Stimulated activated CD8-positive, alpha-beta memory T cell treated with anti-CD3 and anti-CD28 coated beads, Interleukin-12 subunit alpha, Interleukin-12 subunit beta, amount 100 ng/mL, for 4 hours (primary cell): ENCODE measurements at regions not wholly inside any gene's neighbourhood (a gene's known extent, or its start where the extent isn't known, plus 50 kb on each side); places are given as distances from the start of the nearest gene placed in this dataset.
"Not testable (repeated sequence)": the region's sequence is repeated elsewhere in the genome, so short reads cannot be mapped to it uniquely, and the experiment has no call there.

Experiments used
- DNase-seq: peaks from one replicate; pipeline ENCODE4 v3.0.0-alpha.2; 2020; ENCODE audit warnings: low read depth

- no peak for DNase-seq
Measured at GRCh38 chr1:143694085-143694484, 277.7 kb downstream of the FAM72C start.

- DNase-seq = no peak
Measured at GRCh38 chr1:143691971-143692529, 279.7 kb downstream of the FAM72C start.

GRCh38 chr1:143691400-143691891 is 280.3 kb downstream of the FAM72C start:
- no peak for DNase-seq

GRCh38 chr1:143689781-143690180 is 282.0 kb downstream of the FAM72C start:
- no peak for DNase-seq

- DNase-seq = no peak
Measured at GRCh38 chr1:143680304-143680703, 291.5 kb downstream of the FAM72C start.

- DNase-seq = no peak
Measured at GRCh38 chr1:143672983-143673382, 298.8 kb downstream of the FAM72C start.

- DNase-seq = no peak
Measured at GRCh38 chr1:143667730-143668129, 304.1 kb downstream of the FAM72C start.

GRCh38 chr1:143666851-143667250 is 304.9 kb downstream of the FAM72C start:
- no peak for DNase-seq

DNA sequence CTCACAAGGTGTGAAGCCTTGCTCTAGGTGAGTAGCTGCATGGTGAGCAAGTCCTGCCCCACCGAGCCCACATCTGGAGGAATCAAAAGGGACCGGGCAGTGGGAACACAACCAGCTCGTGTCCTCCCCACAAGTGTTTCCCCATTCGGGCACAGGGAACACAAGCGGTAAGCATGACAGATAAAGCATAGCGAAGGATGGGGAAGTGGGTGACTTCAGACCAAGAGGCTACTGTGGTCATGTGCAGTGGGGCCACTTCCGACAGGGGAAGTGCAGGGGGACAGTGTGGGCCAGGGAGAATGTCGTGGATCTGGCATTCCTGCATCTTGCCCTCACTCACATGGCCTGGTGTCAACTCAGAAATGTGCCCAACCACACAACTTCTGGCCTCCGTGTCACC is 306.2 kb downstream of the FAM72C start:
- DNase-seq = no peak

DNA sequence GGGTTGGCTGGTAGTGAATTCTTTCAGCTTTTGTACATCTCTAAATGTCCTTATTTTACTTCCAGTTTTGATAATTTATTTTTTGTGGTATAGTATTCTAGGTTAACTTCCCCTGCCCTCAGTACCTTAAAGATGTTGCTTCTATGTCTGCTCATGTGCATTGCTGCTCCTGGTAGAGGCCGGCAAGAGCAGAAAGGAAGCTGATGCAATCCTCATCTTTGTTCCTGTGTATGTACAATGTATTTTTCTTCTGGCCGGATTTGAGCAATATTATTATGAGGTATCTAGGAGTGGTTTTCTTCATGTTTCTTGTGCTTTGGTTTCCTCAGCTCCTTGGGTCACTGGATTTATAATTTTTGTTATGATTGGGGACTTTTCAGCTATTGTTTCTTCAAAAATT is 308.7 kb downstream of the FAM72C start:
- DNase-seq = not testable (repeated sequence)

DNA sequence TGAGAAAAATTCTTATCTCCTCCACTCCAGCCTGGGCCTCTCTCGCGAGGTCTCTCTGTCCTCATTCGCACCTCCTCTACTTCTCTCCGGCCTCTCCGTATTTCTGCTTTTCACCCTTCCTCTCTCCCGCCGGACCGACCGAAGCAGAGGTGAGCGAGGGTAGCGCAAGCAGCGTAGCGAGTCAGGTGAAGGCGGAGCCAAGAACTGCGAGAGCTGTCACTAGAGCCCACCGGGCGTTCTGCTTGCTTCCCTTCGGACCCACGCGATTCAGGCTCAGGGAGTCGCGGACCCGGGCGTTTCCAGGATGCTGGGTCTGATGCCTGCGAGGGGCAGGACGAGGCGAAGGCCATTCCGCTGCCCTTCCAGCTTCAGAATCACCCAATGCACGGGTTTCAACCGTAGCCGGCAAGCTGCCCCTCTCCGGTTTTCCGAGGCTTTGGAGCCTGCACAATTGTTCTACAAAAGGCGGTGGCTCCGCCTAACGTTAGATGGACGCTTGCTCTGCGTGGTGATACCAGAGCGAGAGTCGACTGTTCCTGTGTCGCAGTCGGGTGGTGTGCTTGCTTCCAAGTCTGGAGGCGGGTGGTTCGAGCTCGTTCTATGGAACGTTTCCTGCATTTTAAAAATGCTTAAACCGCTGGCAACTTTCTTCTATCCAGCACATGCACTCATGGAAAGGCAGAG is 310.2 kb downstream of the FAM72C start:
- DNase-seq = no peak

- DNase-seq = no peak
Measured at GRCh38 chr1:143660354-143660941, 311.3 kb downstream of the FAM72C start.

DNA sequence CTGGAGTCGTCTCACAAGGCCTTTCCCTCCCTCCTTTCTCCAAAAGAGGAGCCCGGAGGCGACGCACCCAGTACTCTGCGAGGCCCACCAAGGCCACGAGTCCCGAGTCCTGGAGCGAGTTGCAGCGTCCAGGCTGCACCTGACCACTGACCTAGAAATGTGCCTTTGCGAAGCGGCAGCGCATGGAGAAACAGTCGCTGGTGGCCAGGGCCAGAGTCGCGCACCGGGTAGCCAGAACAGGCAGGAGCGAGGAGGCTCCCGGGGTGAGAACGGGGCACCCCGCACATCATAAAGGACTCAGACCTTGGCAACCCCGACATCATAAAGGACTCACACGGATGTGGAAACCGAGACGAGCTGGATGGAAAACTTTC is 318.4 kb downstream of the FAM72C start:
- no peak for DNase-seq

DNA sequence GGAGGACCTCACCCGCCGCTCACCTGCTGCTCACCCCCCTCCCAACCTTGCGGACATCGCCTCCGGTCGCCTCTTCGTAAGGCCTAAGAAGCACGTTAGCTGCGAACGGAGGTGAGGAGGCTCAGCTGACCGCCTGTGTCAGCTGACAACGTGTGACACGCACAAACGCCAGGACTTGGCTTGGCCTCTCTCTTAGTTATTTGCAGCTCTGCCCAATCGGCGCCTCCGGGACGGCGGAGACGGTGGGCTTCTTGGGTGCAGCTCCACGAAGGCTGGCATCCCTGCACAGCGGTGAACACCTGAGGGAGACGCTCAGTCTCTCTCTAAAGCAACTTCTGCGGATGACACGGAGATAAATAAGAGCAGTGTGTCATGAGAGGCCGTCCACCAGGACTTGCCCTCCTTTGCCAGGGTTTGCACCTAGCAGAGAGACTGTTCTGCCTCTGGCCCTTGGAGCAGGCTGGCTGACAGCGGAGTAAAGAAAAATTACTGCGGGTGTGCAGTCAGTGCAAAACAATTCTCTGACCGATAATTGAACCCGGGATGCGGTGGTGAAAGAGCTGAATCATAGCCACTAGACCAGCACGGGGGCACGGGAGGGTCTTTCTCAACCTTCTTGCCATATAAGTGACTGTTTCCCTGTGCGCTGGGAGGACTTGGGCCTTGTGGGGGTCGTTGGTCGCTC is 318.9 kb downstream of the FAM72C start:
- DNase-seq = no peak

GRCh38 chr1:143652187-143652586 is 319.6 kb downstream of the FAM72C start:
- no peak for DNase-seq

- no peak for DNase-seq
Measured at GRCh38 chr1:143651350-143651992, 320.3 kb downstream of the FAM72C start.

DNA sequence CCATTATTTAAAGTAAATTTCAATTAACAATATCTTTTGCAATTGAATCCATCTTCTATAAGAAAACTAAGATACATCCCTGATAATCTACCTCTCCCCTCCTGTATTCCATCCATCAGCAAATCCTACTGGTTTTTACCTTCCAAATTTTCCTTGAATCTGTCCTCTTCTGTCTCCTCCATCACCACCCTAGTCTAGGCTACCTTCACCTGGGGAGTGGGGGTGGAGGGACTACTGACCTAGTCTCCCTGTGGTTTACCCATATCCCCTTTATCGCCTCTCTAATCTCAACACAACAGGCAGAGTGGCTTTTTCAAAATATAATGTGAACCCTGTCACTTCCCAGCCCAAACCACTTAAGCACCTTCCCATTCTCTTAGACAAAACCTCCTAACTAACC is 327.8 kb downstream of the FAM72C start:
- not testable (repeated sequence) for DNase-seq

DNA sequence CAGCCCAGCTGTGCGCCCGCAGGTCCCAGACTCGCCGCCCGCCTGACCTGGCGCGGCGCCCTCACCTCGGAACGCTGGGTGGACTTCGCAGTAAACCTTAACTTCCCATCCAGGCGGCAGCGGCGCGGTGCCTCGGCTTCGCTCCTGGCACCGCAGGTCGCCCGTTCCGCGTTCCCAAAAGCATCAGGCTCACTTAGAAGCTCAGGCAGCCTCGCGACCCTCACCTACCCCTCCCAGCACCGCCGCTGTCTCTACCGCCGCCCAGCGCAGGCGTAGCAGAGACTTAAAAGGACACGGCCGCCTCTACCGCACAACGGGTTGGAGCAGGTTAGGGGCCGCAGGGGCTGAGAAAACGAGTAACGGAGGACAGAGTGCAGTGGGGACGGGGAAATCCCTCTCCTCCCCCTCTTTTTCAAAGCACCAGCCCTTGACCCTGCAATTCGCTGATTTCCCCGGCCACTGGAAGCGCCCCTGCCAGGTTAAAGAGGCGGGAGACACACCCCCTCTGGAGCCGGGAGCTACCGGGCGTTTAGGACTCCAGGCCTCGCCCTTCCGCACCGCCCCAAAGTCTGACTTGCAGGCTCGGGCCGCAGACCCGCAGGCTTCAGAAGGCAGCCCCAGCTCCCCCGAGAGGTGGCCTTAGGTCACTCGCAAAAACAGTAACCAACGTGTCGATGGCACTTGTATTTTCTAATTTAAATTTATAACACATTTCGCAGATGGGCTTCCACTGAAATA is 328.5 kb downstream of the FAM72C start:
- no peak for DNase-seq

GRCh38 chr1:143625886-143626285 is 345.9 kb downstream of the FAM72C start:
- no peak for DNase-seq

GRCh38 chr1:143619851-143620250 is 351.9 kb downstream of the FAM72C start:
- DNase-seq = no peak

- DNase-seq = no peak
Measured at GRCh38 chr1:143611159-143611558, 360.6 kb downstream of the FAM72C start.

GRCh38 chr1:143610196-143610595 is 361.6 kb downstream of the FAM72C start:
- no peak for DNase-seq
